ENCODE measurements at regions not wholly inside any gene's neighbourhood (a gene's known extent, or its start where the extent isn't known, plus 50 kb on each side); places are given as distances from the start of the nearest gene placed in this dataset.
"Not testable (repeated sequence)": the region's sequence is repeated elsewhere in the genome, so short reads cannot be mapped to it uniquely, and the experiment has no call there.

- H3K79me1 ChIP-seq (ENCODE audit: low read length) = no peaks in the 10 kb centered on the region
- H3K4me3 ChIP-seq (ENCODE audit: low read length) = no peak overlapping the region
- no peak overlapping the region for H3K4ac ChIP-seq (ENCODE audit: low read depth, low read length)
- H4K5ac ChIP-seq (ENCODE audit: low read length) = no peak overlapping the region
- no peak overlapping the region for H3K27ac ChIP-seq (ENCODE audit: low read depth, low read length)
- H4K8ac ChIP-seq (ENCODE audit: low read depth, low read length) = no peak overlapping the region
- WGBS (ENCODE audit: extremely low coverage, insufficient coverage, low lambda C conversion rate) = no CpG with 5 or more reads among the region's 2 CpGs
- no peak overlapping the region for H3K56ac ChIP-seq (ENCODE audit: low read length)
- no peaks in the 10 kb centered on the region for H3K79me2 ChIP-seq (ENCODE audit: control insufficient read depth, insufficient read depth, low read length)
- no peaks in the 10 kb centered on the region for H3K27me3 ChIP-seq (ENCODE audit: insufficient read depth, low read length, poor library complexity)
- H3K23ac ChIP-seq (ENCODE audit: low read length) = no peak overlapping the region
- H3K36me3 ChIP-seq (ENCODE audit: control insufficient read depth, insufficient read depth, low read length) = no peaks in the 10 kb centered on the region
- no peak overlapping the region for H2AK5ac ChIP-seq (ENCODE audit: low read length)
- H2BK15ac ChIP-seq (replicated peaks; ENCODE audit: low read depth) = no peak overlapping the region
- H2BK120ac ChIP-seq (ENCODE audit: low read depth, low read length) = no peak overlapping the region
- H2BK5ac ChIP-seq (ENCODE audit: low read length) = no peak overlapping the region
- no peak for DNase-seq
- H3K18ac ChIP-seq (ENCODE audit: low read length) = no peak overlapping the region
- H3K9ac ChIP-seq (ENCODE audit: low read length) = no peak overlapping the region
- no peak overlapping the region for H3K4me2 ChIP-seq (ENCODE audit: low read length)
- no peaks in the 10 kb centered on the region for H3K4me1 ChIP-seq (ENCODE audit: control insufficient read depth, low read depth, low read length)
Measured at GRCh38 chr16:75948441-75948840, 222.2 kb upstream of the CPHXL start.

GRCh38 chr16:75948886-75949285, 222.6 kb upstream of the CPHXL start:
- no peak overlapping the region for H4K8ac ChIP-seq (ENCODE audit: low read depth, low read length)
- no peak overlapping the region for H3K9ac ChIP-seq (ENCODE audit: low read length)
- no peak overlapping the region for H3K4me3 ChIP-seq (ENCODE audit: low read length)
- no CpG with 5 or more reads among the region's 3 CpGs for WGBS (ENCODE audit: extremely low coverage, insufficient coverage, low lambda C conversion rate)
- no peak overlapping the region for H4K5ac ChIP-seq (ENCODE audit: low read length)
- no peak overlapping the region for H2AK5ac ChIP-seq (ENCODE audit: low read length)
- H3K23ac ChIP-seq (ENCODE audit: low read length) = no peak overlapping the region
- no peaks in the 10 kb centered on the region for H3K79me1 ChIP-seq (ENCODE audit: low read length)
- no peaks in the 10 kb centered on the region for H3K4me1 ChIP-seq (ENCODE audit: control insufficient read depth, low read depth, low read length)
- H3K4me2 ChIP-seq (ENCODE audit: low read length) = no peak overlapping the region
- H3K27ac ChIP-seq (ENCODE audit: low read depth, low read length) = no peak overlapping the region
- no peak overlapping the region for H3K4ac ChIP-seq (ENCODE audit: low read depth, low read length)
- no peak overlapping the region for H2BK15ac ChIP-seq (replicated peaks; ENCODE audit: low read depth)
- no peaks in the 10 kb centered on the region for H3K27me3 ChIP-seq (ENCODE audit: insufficient read depth, low read length, poor library complexity)
- H3K79me2 ChIP-seq (ENCODE audit: control insufficient read depth, insufficient read depth, low read length) = no peaks in the 10 kb centered on the region
- H2BK5ac ChIP-seq (ENCODE audit: low read length) = no peak overlapping the region
- H3K56ac ChIP-seq (ENCODE audit: low read length) = no peak overlapping the region
- no peaks in the 10 kb centered on the region for H3K36me3 ChIP-seq (ENCODE audit: control insufficient read depth, insufficient read depth, low read length)
- H2BK120ac ChIP-seq (ENCODE audit: low read depth, low read length) = no peak overlapping the region
- DNase-seq = no peak
- H3K18ac ChIP-seq (ENCODE audit: low read length) = no peak overlapping the region

- Histone ChIP-seq H3K4ac (ENCODE audit: low read depth, low read length) (no peak overlapping the region), H3K79me2 (ENCODE audit: control insufficient read depth, insufficient read depth, low read length) (no peaks in the 10 kb centered on the region), H2AK5ac (ENCODE audit: low read length) (no peak overlapping the region), H4K8ac (ENCODE audit: low read depth, low read length) (no peak overlapping the region), H2BK5ac (ENCODE audit: low read length) (no peak overlapping the region), H3K23ac (ENCODE audit: low read length) (no peak overlapping the region), H3K36me3 (ENCODE audit: control insufficient read depth, insufficient read depth, low read length) (no peaks in the 10 kb centered on the region), H3K27ac (ENCODE audit: low read depth, low read length) (no peak overlapping the region), H3K4me1 (ENCODE audit: control insufficient read depth, low read depth, low read length) (no peaks in the 10 kb centered on the region), H3K18ac (ENCODE audit: low read length) (no peak overlapping the region), H2BK15ac (replicated peaks; ENCODE audit: low read depth) (no peak overlapping the region), H3K4me3 (ENCODE audit: low read length) (no peak overlapping the region), H3K27me3 (ENCODE audit: insufficient read depth, low read length, poor library complexity) (no peaks in the 10 kb centered on the region), H3K79me1 (ENCODE audit: low read length) (no peaks in the 10 kb centered on the region), H3K56ac (ENCODE audit: low read length) (no peak overlapping the region), H3K4me2 (ENCODE audit: low read length) (no peak overlapping the region), H2BK120ac (ENCODE audit: low read depth, low read length) (no peak overlapping the region), H3K9ac (ENCODE audit: low read length) (no peak overlapping the region), H4K5ac (ENCODE audit: low read length) (no peak overlapping the region)
- no peak for DNase-seq
- WGBS (ENCODE audit: extremely low coverage, insufficient coverage, low lambda C conversion rate) = no CpG with 5 or more reads among the region's 2 CpGs
Measured at GRCh38 chr16:75952124-75952523, 225.8 kb upstream of the CPHXL start.

- Histone ChIP-seq H3K9ac (ENCODE audit: low read length) (no peak overlapping the region), H3K18ac (ENCODE audit: low read length) (no peak overlapping the region), H3K27me3 (ENCODE audit: insufficient read depth, low read length, poor library complexity) (no peaks in the 10 kb centered on the region), H3K36me3 (ENCODE audit: control insufficient read depth, insufficient read depth, low read length) (no peaks in the 10 kb centered on the region), H3K4me3 (ENCODE audit: low read length) (no peak overlapping the region), H3K79me2 (ENCODE audit: control insufficient read depth, insufficient read depth, low read length) (no peaks in the 10 kb centered on the region), H2BK15ac (replicated peaks; ENCODE audit: low read depth) (no peak overlapping the region), H2BK5ac (ENCODE audit: low read length) (no peak overlapping the region), H4K8ac (ENCODE audit: low read depth, low read length) (no peak overlapping the region), H3K27ac (ENCODE audit: low read depth, low read length) (no peak overlapping the region), H2AK5ac (ENCODE audit: low read length) (no peak overlapping the region), H3K4me2 (ENCODE audit: low read length) (no peak overlapping the region), H3K79me1 (ENCODE audit: low read length) (no peaks in the 10 kb centered on the region), H3K4me1 (ENCODE audit: control insufficient read depth, low read depth, low read length) (no peaks in the 10 kb centered on the region), H3K4ac (ENCODE audit: low read depth, low read length) (no peak overlapping the region), H4K5ac (ENCODE audit: low read length) (no peak overlapping the region), H3K23ac (ENCODE audit: low read length) (no peak overlapping the region), H2BK120ac (ENCODE audit: low read depth, low read length) (no peak overlapping the region), H3K56ac (ENCODE audit: low read length) (no peak overlapping the region)
- WGBS (ENCODE audit: extremely low coverage, insufficient coverage, low lambda C conversion rate) = no CpG with 5 or more reads among the region's 6 CpGs
- DNase-seq = no peak
Measured at GRCh38 chr16:75957870-75958269, 231.6 kb upstream of the CPHXL start.

- no peak overlapping the region for H3K27ac ChIP-seq (ENCODE audit: low read depth, low read length)
- H3K56ac ChIP-seq (ENCODE audit: low read length) = no peak overlapping the region
- no peaks in the 10 kb centered on the region for H3K79me1 ChIP-seq (ENCODE audit: low read length)
- H3K4me1 ChIP-seq (ENCODE audit: control insufficient read depth, low read depth, low read length) = no peaks in the 10 kb centered on the region
- no peak overlapping the region for H3K23ac ChIP-seq (ENCODE audit: low read length)
- no peak overlapping the region for H3K4me2 ChIP-seq (ENCODE audit: low read length)
- no peak overlapping the region for H2BK15ac ChIP-seq (replicated peaks; ENCODE audit: low read depth)
- no peaks in the 10 kb centered on the region for H3K79me2 ChIP-seq (ENCODE audit: control insufficient read depth, insufficient read depth, low read length)
- H4K8ac ChIP-seq (ENCODE audit: low read depth, low read length) = no peak overlapping the region
- H4K5ac ChIP-seq (ENCODE audit: low read length) = no peak overlapping the region
- no peak overlapping the region for H3K4ac ChIP-seq (ENCODE audit: low read depth, low read length)
- H3K9ac ChIP-seq (ENCODE audit: low read length) = no peak overlapping the region
- no peaks in the 10 kb centered on the region for H3K36me3 ChIP-seq (ENCODE audit: control insufficient read depth, insufficient read depth, low read length)
- H2BK120ac ChIP-seq (ENCODE audit: low read depth, low read length) = no peak overlapping the region
- H2AK5ac ChIP-seq (ENCODE audit: low read length) = no peak overlapping the region
- no peak overlapping the region for H3K4me3 ChIP-seq (ENCODE audit: low read length)
- peak; percentile 13 for DNase-seq
- no peaks in the 10 kb centered on the region for H3K27me3 ChIP-seq (ENCODE audit: insufficient read depth, low read length, poor library complexity)
- no CpG with 5 or more reads among the region's 1 CpG for WGBS (ENCODE audit: extremely low coverage, insufficient coverage, low lambda C conversion rate)
- no peak overlapping the region for H3K18ac ChIP-seq (ENCODE audit: low read length)
- no peak overlapping the region for H2BK5ac ChIP-seq (ENCODE audit: low read length)
Measured at GRCh38 chr16:75965504-75966374, 239.4 kb upstream of the CPHXL start.

- not testable (repeated sequence) for H3K27ac ChIP-seq (ENCODE audit: low read depth, low read length); H4K8ac ChIP-seq (ENCODE audit: low read depth, low read length); H3K27me3 ChIP-seq (ENCODE audit: insufficient read depth, low read length, poor library complexity); H3K4me2 ChIP-seq (ENCODE audit: low read length); H3K79me2 ChIP-seq (ENCODE audit: control insufficient read depth, insufficient read depth, low read length); H4K5ac ChIP-seq (ENCODE audit: low read length); H3K18ac ChIP-seq (ENCODE audit: low read length); H3K4me1 ChIP-seq (ENCODE audit: control insufficient read depth, low read depth, low read length); H3K36me3 ChIP-seq (ENCODE audit: control insufficient read depth, insufficient read depth, low read length); H3K9ac ChIP-seq (ENCODE audit: low read length); H3K4me3 ChIP-seq (ENCODE audit: low read length); H2BK120ac ChIP-seq (ENCODE audit: low read depth, low read length); DNase-seq; H3K56ac ChIP-seq (ENCODE audit: low read length); H3K4ac ChIP-seq (ENCODE audit: low read depth, low read length); H2BK15ac ChIP-seq (replicated peaks; ENCODE audit: low read depth); H2BK5ac ChIP-seq (ENCODE audit: low read length); H3K79me1 ChIP-seq (ENCODE audit: low read length); H3K23ac ChIP-seq (ENCODE audit: low read length); H2AK5ac ChIP-seq (ENCODE audit: low read length)
- no CpG with 5 or more reads among the region's 6 CpGs for WGBS (ENCODE audit: extremely low coverage, insufficient coverage, low lambda C conversion rate)
Measured at GRCh38 chr16:75969120-75969519, 242.8 kb upstream of the CPHXL start.
